Retinal pigment epithelial cell (primary cell): ENCODE measurements at regions not wholly inside any gene's neighbourhood (a gene's known extent, or its start where the extent isn't known, plus 50 kb on each side); places are given as distances from the start of the nearest gene placed in this dataset.

Experiments used
- DNase-seq: peaks from one replicate; pipeline ENCODE4 v3.0.0-alpha.2; 2010; ENCODE audit warnings: low read depth
- H3K4me3 ChIP-seq: 2 replicates; pipeline ENCODE4 v1.5.1; 2011; ENCODE audit warnings: mild to moderate bottlenecking, low read length, control low read depth, moderate library complexity
- CTCF ChIP-seq: conservative IDR thresholded peaks from 2 replicates; pipeline ENCODE4 v1.5.1; 2011; ENCODE audit warnings: low read depth, low read length, control low read depth, inconsistent platforms

- H3K4me3 ChIP-seq = no peak overlapping the region
- no peak for DNase-seq
- TF ChIP-seq CTCF = no peak
Measured at GRCh38 chr10:61841338-61841875, 60.1 kb upstream of the ARID5B start.

- no peak overlapping the region for H3K4me3 ChIP-seq
- TF ChIP-seq CTCF = no peak
- DNase-seq = no peak
Measured at GRCh38 chr10:61842755-61843497, 58.6 kb upstream of the ARID5B start.

- TF ChIP-seq CTCF = no peak
- DNase-seq = no peak
- H3K4me3 ChIP-seq = no peak overlapping the region
Measured at GRCh38 chr10:61844116-61844822, 57.2 kb upstream of the ARID5B start.

- no peak for DNase-seq
- H3K4me3 ChIP-seq = no peak overlapping the region
Measured at GRCh38 chr10:61845196-61845949, 56.1 kb upstream of the ARID5B start.

GRCh38 chr10:61845950-61846268 lies 55.6 kb upstream of the ARID5B start:
- no peak for TF ChIP-seq CTCF
- DNase-seq = no peak
- no peak overlapping the region for H3K4me3 ChIP-seq

More at GRCh38 chr10:61845196-61845949, 56.1 kb upstream of the ARID5B start:
- no peak for TF ChIP-seq CTCF

- no peak for TF ChIP-seq CTCF
- no peak for DNase-seq
- H3K4me3 ChIP-seq = no peak overlapping the region
Measured at GRCh38 chr10:61846370-61847031, 55.0 kb upstream of the ARID5B start.
